Gastroesophageal sphincter (tissue), 4 donors: ENCODE measurements at regions not wholly inside any gene's neighbourhood (a gene's known extent, or its start where the extent isn't known, plus 50 kb on each side); places are given as distances from the start of the nearest gene placed in this dataset.

ENCODE experiments used
- ATAC-seq: fragments of 150-250 bp; one replicate; pipeline ENCODE4 v1.9.1; 2016; ENCODE audit warnings: mild to moderate bottlenecking, moderate library complexity
- H3K27ac ChIP-seq, 4 donors: fragments of 200-600 bp; sonication (generic) in 3 of 4; 1 replicate in 3 of 4; 2 replicates in 1 of 4; pipeline ENCODE4 v1.5.1; 2016 to 2019
- H3K27me3 ChIP-seq: fragments of 200-600 bp; sonication (generic); one replicate; pipeline ENCODE4 v1.5.1; 2019
- H3K36me3 ChIP-seq, 2 donors: fragments of 200-600 bp; sonication (generic); one replicate each; pipeline ENCODE4 v1.5.1; 2019; ENCODE audit warnings: control low read depth in 1 of 2
- H3K4me1 ChIP-seq, 3 donors: fragments of 200-600 bp; sonication (generic); 1 replicate in 2 of 3; 2 replicates in 1 of 3; pipeline ENCODE4 v1.5.1; 2016 to 2019; ENCODE audit warnings: control low read depth in 2 of 3
- H3K4me3 ChIP-seq, 2 donors: fragments of 200-600 bp; sonication (generic); one replicate each; pipeline ENCODE4 v1.5.1; 2019; ENCODE audit warnings: mild to moderate bottlenecking in 1 of 2, moderate library complexity in 1 of 2
- H3K9me3 ChIP-seq, 3 donors: fragments of 200-600 bp; sonication (generic); one replicate each; pipeline ENCODE4 v1.5.1; 2017 to 2019; ENCODE audit warnings: control low read depth in 2 of 3
- EP300 ChIP-seq: sonication (generic); formaldehyde crosslinking; IDR thresholded peaks from one replicate; pipeline ENCODE4 v1.6.1; 2017; ENCODE audit warnings: antibody characterized with exemption, mild to moderate bottlenecking
- POLR2A ChIP-seq, 2 donors: fragments of 450-650 bp; IDR thresholded peaks; one replicate each; pipeline ENCODE4 v1.6.1; 2017; ENCODE audit warnings: antibody characterized with exemption in 2 of 2, mild to moderate bottlenecking in 2 of 2, moderate library complexity in 1 of 2
- POLR2AphosphoS5 ChIP-seq: sonication (generic); formaldehyde crosslinking; IDR thresholded peaks from one replicate; pipeline ENCODE4 v1.6.1; 2017; ENCODE audit warnings: antibody characterized with exemption
- WGBS, 2 donors: methylation state at CpG; one replicate each; pipeline ENCODE4 v1.1.5; 2018; ENCODE audit warnings: low coverage in 1 of 2; 5-methylcytosine and 5-hydroxymethylcytosine counted together
- TF ChIP-seq, protein P1 (sequence below), 4 experiments: fragments of 200-600 bp in 2 of 4; fragments of 450-650 bp in 2 of 4; sonication (generic) in 1 of 4; IDR thresholded peaks; one replicate each; pipeline ENCODE4 v1.5.1; 2017 to 2019; ENCODE audit warnings: antibody characterized with exemption in 4 of 4, mild to moderate bottlenecking in 2 of 4, moderate library complexity in 2 of 4

DNA sequence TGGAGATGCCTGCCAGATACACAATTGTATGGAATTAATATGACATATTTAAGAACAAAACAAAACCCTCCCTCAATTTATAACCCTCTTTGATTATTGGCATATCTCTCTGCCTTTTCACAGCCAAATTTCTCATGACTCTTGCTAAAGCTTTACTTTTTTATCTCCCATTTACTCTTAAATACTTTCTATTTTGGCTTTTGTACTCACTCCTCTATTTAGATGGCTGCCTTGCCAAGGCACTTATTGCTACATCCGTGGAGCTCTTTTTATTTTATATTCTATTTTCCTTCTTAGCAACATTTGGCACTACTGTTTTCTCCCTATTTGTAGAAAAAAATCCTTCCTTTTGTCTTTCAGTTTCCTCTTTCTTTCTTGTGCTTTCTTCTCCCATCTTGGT, 466.4 kb upstream of the CWC22 start:
- no peak overlapping the region for H3K4me3 ChIP-seq
- ATAC-seq, result no peak
- TF ChIP-seq POLR2AphosphoS5 (no peak), POLR2A (IDR thresholded peaks at IDR 0.05) (no peak)
- H3K27me3 ChIP-seq, result no peaks in the 10 kb centered on the region
- no peaks in the 10 kb centered on the region for H3K36me3 ChIP-seq
- H3K27ac ChIP-seq, result no peak overlapping the region
- H3K9me3 ChIP-seq, result peaks cover 0 to 2% (median 0%) of the 10 kb centered on the region in 3 donors
- H3K4me1 ChIP-seq, result no peaks in the 10 kb centered on the region
- 35 to 71% methylated on average over 1 of the region's 1 CpG for WGBS, 2 donors

DNA sequence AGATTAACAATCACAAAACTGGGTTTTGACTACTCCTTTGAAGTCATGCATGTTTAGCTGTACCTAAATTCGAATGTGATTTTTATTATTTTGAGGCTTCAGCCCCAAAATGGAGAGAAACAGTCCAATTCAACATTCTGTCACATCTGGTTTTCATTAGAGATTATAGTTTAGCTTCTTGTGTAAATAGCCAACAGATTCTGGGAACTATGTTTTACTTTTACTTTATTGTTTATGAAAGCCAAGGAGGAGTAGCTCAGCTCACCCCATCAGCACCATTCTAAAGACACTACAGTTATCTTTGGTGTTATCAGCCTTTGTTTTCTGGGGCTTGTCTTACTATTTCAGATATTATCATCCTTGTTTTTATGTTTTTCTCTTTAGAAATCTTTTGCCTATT, 465.0 kb upstream of the CWC22 start:
- ATAC-seq, result no peak
- Histone ChIP-seq H3K36me3 (no peaks in the 10 kb centered on the region), H3K4me1 (no peaks in the 10 kb centered on the region), H3K27ac (no peak overlapping the region), H3K9me3 (peaks cover 0 to 10% (median 0%) of the 10 kb centered on the region in 3 donors), H3K27me3 (no peaks in the 10 kb centered on the region), H3K4me3 (no peak overlapping the region)
- TF ChIP-seq POLR2A (IDR thresholded peaks at IDR 0.05), result no peak
- TF ChIP-seq EP300, result no peak
- TF ChIP-seq, protein P1, sequence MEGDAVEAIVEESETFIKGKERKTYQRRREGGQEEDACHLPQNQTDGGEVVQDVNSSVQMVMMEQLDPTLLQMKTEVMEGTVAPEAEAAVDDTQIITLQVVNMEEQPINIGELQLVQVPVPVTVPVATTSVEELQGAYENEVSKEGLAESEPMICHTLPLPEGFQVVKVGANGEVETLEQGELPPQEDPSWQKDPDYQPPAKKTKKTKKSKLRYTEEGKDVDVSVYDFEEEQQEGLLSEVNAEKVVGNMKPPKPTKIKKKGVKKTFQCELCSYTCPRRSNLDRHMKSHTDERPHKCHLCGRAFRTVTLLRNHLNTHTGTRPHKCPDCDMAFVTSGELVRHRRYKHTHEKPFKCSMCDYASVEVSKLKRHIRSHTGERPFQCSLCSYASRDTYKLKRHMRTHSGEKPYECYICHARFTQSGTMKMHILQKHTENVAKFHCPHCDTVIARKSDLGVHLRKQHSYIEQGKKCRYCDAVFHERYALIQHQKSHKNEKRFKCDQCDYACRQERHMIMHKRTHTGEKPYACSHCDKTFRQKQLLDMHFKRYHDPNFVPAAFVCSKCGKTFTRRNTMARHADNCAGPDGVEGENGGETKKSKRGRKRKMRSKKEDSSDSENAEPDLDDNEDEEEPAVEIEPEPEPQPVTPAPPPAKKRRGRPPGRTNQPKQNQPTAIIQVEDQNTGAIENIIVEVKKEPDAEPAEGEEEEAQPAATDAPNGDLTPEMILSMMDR (IDR thresholded peaks at IDR 0.05), result no peak
- no peak for TF ChIP-seq POLR2AphosphoS5
- 20 to 73% methylated on average over 1 of the region's 1 CpG for WGBS, 2 donors

DNA sequence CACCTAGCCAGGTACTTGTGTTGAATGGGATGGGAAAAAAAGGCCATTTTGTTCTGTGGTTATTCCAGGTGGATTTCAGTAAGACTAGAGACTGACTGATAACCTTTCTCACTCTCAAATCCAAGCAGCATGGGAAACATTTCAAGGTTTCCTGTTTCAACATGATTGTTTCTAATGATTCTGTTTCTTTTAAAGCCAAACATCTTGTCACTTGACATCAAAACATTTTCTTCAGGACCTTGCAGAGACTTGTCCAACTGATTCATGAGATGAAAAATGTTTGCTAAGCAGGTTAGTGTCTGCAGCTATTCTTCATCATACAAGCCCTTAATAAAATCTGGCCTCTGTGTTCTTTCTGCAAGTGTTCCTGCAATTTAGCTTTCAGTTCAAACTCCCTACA, 456.5 kb upstream of the CWC22 start:
- no peaks in the 10 kb centered on the region for H3K27me3 ChIP-seq
- H3K36me3 ChIP-seq, result no peaks in the 10 kb centered on the region
- ATAC-seq, result no peak
- TF ChIP-seq POLR2A (IDR thresholded peaks at IDR 0.05) (no peak), POLR2AphosphoS5 (no peak), EP300 (no peak)
- TF ChIP-seq, protein P1 (IDR thresholded peaks at IDR 0.05), result no peak
- no peaks in the 10 kb centered on the region for H3K4me1 ChIP-seq
- H3K27ac ChIP-seq, result no peak overlapping the region
- no peak overlapping the region for H3K4me3 ChIP-seq
- H3K9me3 ChIP-seq, result peaks cover 0 to 10% (median 0%) of the 10 kb centered on the region in 3 donors

DNA sequence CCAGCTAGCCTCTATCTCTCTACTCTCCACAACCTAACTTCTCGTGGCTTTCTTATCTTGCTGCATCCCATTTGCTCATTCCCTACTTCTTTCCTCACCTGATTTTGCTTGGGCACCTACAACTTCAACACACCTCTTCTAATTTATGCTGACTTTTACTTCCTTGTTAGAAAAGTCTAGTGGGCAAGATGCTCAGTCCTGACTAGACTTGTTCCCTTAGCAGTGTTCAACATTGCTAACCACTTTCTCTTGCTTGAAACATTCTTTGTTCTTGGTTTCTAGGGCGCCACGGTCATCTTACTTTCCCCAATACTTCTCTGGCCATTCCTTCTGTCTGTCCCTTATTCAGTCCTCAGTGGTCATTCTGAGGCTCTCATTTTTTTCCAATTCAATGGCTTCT, 454.7 kb upstream of the CWC22 start:
- Histone ChIP-seq H3K27me3 (no peaks in the 10 kb centered on the region), H3K4me3 (no peak overlapping the region), H3K36me3 (no peaks in the 10 kb centered on the region), H3K4me1 (no peaks in the 10 kb centered on the region), H3K27ac (no peak overlapping the region), H3K9me3 (no peaks in the 10 kb centered on the region)
- ATAC-seq, result no peak
- no peak for TF ChIP-seq POLR2AphosphoS5
- TF ChIP-seq, protein P1 (IDR thresholded peaks at IDR 0.05), result no peak
- TF ChIP-seq EP300, result no peak
- TF ChIP-seq POLR2A (IDR thresholded peaks at IDR 0.05), result no peak
- 93 to 97% methylated on average over 3 of the region's 3 CpGs for WGBS, 2 donors

DNA sequence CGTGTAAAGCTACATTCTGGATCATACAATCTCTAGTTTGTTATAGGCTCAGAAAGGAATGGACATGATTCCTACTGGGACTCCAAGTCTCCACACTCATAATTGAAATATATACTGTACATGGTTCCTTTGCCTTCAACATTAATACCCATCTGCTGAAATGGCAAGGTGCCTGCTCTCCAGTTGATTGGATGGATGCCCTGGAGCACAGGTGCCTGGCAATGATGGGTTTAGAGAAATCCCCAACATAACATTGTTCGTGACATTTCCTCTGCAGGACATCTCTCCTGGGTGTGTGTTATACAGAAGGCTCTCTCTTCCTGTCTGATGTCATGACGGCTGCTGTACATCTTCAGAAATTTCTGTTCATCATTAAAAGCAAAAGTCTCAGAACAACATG, 449.7 kb upstream of the CWC22 start:
- no peak overlapping the region for H3K27ac ChIP-seq
- 55 to 85% methylated on average over 2 to 3 of the region's 3 CpGs for WGBS, 2 donors
- H3K36me3 ChIP-seq, result no peaks in the 10 kb centered on the region
- H3K9me3 ChIP-seq, result no peaks in the 10 kb centered on the region
- no peak for TF ChIP-seq POLR2AphosphoS5
- TF ChIP-seq, protein P1 (IDR thresholded peaks at IDR 0.05), result no peak
- no peak for TF ChIP-seq POLR2A (IDR thresholded peaks at IDR 0.05)
- no peak for TF ChIP-seq EP300
- no peaks in the 10 kb centered on the region for H3K27me3 ChIP-seq
- no peak overlapping the region for H3K4me3 ChIP-seq
- ATAC-seq, result no peak
- H3K4me1 ChIP-seq, result no peaks in the 10 kb centered on the region

DNA sequence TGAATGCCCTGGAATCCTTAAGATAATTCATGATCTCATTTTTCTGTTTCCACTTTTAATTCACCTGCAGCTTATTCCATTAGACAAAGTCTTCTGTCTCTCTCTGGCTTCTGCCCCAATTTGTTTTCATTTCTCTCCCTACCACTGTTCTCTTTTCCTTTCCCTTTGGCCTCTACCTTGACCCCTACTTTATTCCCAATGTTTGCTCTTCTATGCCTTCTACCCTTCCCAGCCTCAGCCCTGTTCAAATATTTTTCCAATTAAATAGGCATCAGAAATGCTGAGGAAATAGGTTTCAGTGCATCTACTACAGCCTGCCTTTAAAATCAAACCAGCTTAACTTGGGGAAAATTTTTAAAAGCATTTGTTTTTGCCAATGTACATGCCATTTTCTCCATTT, 443.7 kb upstream of the CWC22 start:
- H3K4me3 ChIP-seq, result no peak overlapping the region
- H3K9me3 ChIP-seq, result no peaks in the 10 kb centered on the region
- no peak for ATAC-seq
- no peaks in the 10 kb centered on the region for H3K36me3 ChIP-seq
- no peaks in the 10 kb centered on the region for H3K4me1 ChIP-seq
- no peak overlapping the region for H3K27ac ChIP-seq
- H3K27me3 ChIP-seq, result no peaks in the 10 kb centered on the region
- TF ChIP-seq POLR2A (IDR thresholded peaks at IDR 0.05), result no peak
- TF ChIP-seq EP300, result no peak
- TF ChIP-seq POLR2AphosphoS5, result no peak
- TF ChIP-seq, protein P1 (IDR thresholded peaks at IDR 0.05), result no peak
